ENCODE measurements at regions not wholly inside any gene's neighbourhood (a gene's known extent, or its start where the extent isn't known, plus 50 kb on each side); places are given as distances from the start of the nearest gene placed in this dataset.

- TF ChIP-seq CTCF (IDR thresholded peaks at IDR 0.05; ENCODE audit: extremely low read depth in 1 of 2, insufficient read depth in 1 of 2, low read depth in 1 of 2, low read length in 2 of 2) (no peak), POLR2AphosphoS5 (IDR thresholded peaks at IDR 0.05; ENCODE audit: insufficient read depth, low read depth, low read length) (no peak), POLR2A (IDR thresholded peaks at IDR 0.05; ENCODE audit: low read depth, low read length) (no peak), MAX (IDR thresholded peaks at IDR 0.05; ENCODE audit: insufficient read depth, insufficient read length) (no peak), EZH2 (IDR thresholded peaks at IDR 0.05; ENCODE audit: borderline replicate concordance, low read depth, low read length, severe bottlenecking) (no peak), MYC (IDR thresholded peaks at IDR 0.05; ENCODE audit: low read depth, low read length) (no peak), FOS (IDR thresholded peaks at IDR 0.05; ENCODE audit: borderline replicate concordance, insufficient read depth, low read length) (no peak), JUN (IDR thresholded peaks at IDR 0.05; ENCODE audit: borderline replicate concordance, insufficient read depth, insufficient read length, low read depth) (no peak), GATA2 (IDR thresholded peaks at IDR 0.05; ENCODE audit: insufficient read depth, insufficient read length, low read depth, low read length) (no peak)
These were observed 61.1 kb downstream of the KCNF1 start for GRCh38 chr2:10972683-10973433.
